Panc1 (cell line): ENCODE measurements at regions not wholly inside any gene's neighbourhood (a gene's known extent, or its start where the extent isn't known, plus 50 kb on each side); places are given as distances from the start of the nearest gene placed in this dataset.

Source experiments
- ATAC-seq: fragments of 200-7000 bp; cut with Tn5 transposase; 2 replicates; pipeline ENCODE4 v1.9.1; 2020; ENCODE audit warnings: mild to moderate bottlenecking, moderate library complexity
- BruUV-seq: library from RNA; stranded (reverse); fragments of 400-500 nt; replicated peaks from 2 replicates; lab custom pipeline; 2021; lab: Mats Ljungman, UMichigan
- CTCF ChIA-PET: fragments of 300-600 bp; sonication (Branson Sonifier 250); formaldehyde crosslinking; loops from one replicate; lab custom pipeline; 2022; ENCODE audit warnings: antibody characterized with exemption; lab: Charles Lee
- POLR2A ChIA-PET: fragments of 300-600 bp; sonication (Branson Sonifier 250); formaldehyde crosslinking; loops from one replicate; lab custom pipeline; 2022; ENCODE audit warnings: antibody characterized with exemption; lab: Charles Lee
- DNase-seq: peaks from one replicate; pipeline ENCODE4 v3.0.0-alpha.2; 2010; ENCODE audit warnings: low read depth, low spot score
- H3K27ac ChIP-seq: 2 replicates; pipeline ENCODE4 v1.5.1; 2011; ENCODE audit warnings: mild to moderate bottlenecking, low read length, inconsistent platforms
- H3K27me3 ChIP-seq: fragments of 200-500 bp; sonication (Bioruptor generic); 2 replicates; pipeline ENCODE4 v1.6.0; 2014; ENCODE audit warnings: low read length, inconsistent platforms; ENCODE audit not compliant: control insufficient read depth, insufficient read depth
- H3K36me3 ChIP-seq: fragments of 200-500 bp; sonication (Bioruptor generic); 2 replicates; pipeline ENCODE4 v1.5.1; 2014; ENCODE audit warnings: inconsistent platforms, mild to moderate bottlenecking, low read length, moderate library complexity; ENCODE audit not compliant: control insufficient read depth, insufficient read depth
- H3K4me1 ChIP-seq: 2 replicates; pipeline ENCODE4 v1.5.1; 2011; ENCODE audit warnings: inconsistent platforms, mild to moderate bottlenecking, low read length, moderate library complexity; ENCODE audit not compliant: control insufficient read depth, insufficient read depth
- H3K4me3 ChIP-seq, 2 experiments: 2 replicates each; pipeline ENCODE4 v1.5.1; 2011 to 2012; ENCODE audit warnings: low read depth in 2 of 2, low read length in 2 of 2, mild to moderate bottlenecking in 2 of 2, inconsistent platforms in 1 of 2, moderate library complexity in 1 of 2
- H3K9me3 ChIP-seq: fragments of 200-500 bp; sonication (Bioruptor generic); 2 replicates; pipeline ENCODE4 v1.5.1; 2014; ENCODE audit warnings: low read depth, mild to moderate bottlenecking, inconsistent platforms, low read length, moderate library complexity; ENCODE audit not compliant: control insufficient read depth, insufficient read depth
- CTCF ChIP-seq: fragments of 450-650 bp; IDR thresholded peaks from 2 replicates; pipeline ENCODE4 v1.5.1; 2017; ENCODE audit warnings: mild to moderate bottlenecking
- POLR2AphosphoS5 ChIP-seq: IDR thresholded peaks from 2 replicates; pipeline ENCODE4 v1.6.1; 2012; ENCODE audit warnings: mild to moderate bottlenecking, low read depth, low read length, moderate library complexity
- REST ChIP-seq, 2 experiments: IDR thresholded peaks; 2 replicates each; pipeline ENCODE4 v1.6.1; 2011 to 2012; ENCODE audit warnings: low read depth in 2 of 2, control low read depth in 1 of 2, low read length in 1 of 2, mild to moderate bottlenecking in 1 of 2, moderate library complexity in 1 of 2; ENCODE audit not compliant: insufficient read depth in 1 of 2
- SIN3A ChIP-seq: IDR thresholded peaks from 2 replicates; pipeline ENCODE4 v1.6.1; 2012; ENCODE audit warnings: low read depth, mild to moderate bottlenecking, low read length, moderate library complexity, borderline replicate concordance; ENCODE audit not compliant: insufficient read depth
- TCF7L2 ChIP-seq: IDR thresholded peaks from 2 replicates; pipeline ENCODE4 v1.6.1; 2011; ENCODE audit warnings: mild to moderate bottlenecking, low read depth, low read length, inconsistent platforms
- in situ Hi-C: cut with HindIII; loops from 2 replicates; pipeline ENCODE4 v1.10.0; 2016; ENCODE audit warnings: low sequenced_read_pairs, low pct_unique_long_range_greater_than_20kb
- intact Hi-C: fragments of 100-400 bp; cut with micrococcal nuclease; formaldehyde crosslinking; loops from one replicate; pipeline ENCODE4 v1.10.0; 2022; ENCODE audit not compliant: unreplicated experiment

GRCh38 chr6:6995328-6995727, 112.4 kb upstream of the RREB1 start:
- BruUV-seq, result no TSS peak
- CTCF ChIA-PET, result no interaction called here
- intact Hi-C loops, result no loop called here
- in situ Hi-C loops, result no loop called here
- TF ChIP-seq TCF7L2, result no peak
- no peak for TF ChIP-seq CTCF
- TF ChIP-seq SIN3A, result no peak
- TF ChIP-seq REST (IDR thresholded peaks at IDR 0.05; ENCODE audit: insufficient read depth in 1 of 2, low read depth in 2 of 2, low read length in 1 of 2), result no peak
- TF ChIP-seq POLR2AphosphoS5, result no peak
- Histone ChIP-seq H3K36me3 (no peaks in the 10 kb centered on the region), H3K4me1 (no peaks in the 10 kb centered on the region), H3K4me3 (no peak overlapping the region), H3K9me3 (no peaks in the 10 kb centered on the region), H3K27ac (no peak overlapping the region), H3K27me3 (no peaks in the 10 kb centered on the region)
- POLR2A ChIA-PET, result no interaction called here
- ATAC-seq, result no peak
- DNase-seq, result no peak

GRCh38 chr6:6996124-6996523, 111.6 kb upstream of the RREB1 start:
- H3K27me3 ChIP-seq, result no peaks in the 10 kb centered on the region
- no peak overlapping the region for H3K27ac ChIP-seq
- no peak overlapping the region for H3K4me3 ChIP-seq
- no peaks in the 10 kb centered on the region for H3K4me1 ChIP-seq
- intact Hi-C loops (no loop called here), in situ Hi-C loops (no loop called here)
- BruUV-seq, result no TSS peak
- ChIA-PET CTCF (no interaction called here), POLR2A (no interaction called here)
- TF ChIP-seq SIN3A (no peak), REST (IDR thresholded peaks at IDR 0.05; ENCODE audit: insufficient read depth in 1 of 2, low read depth in 2 of 2, low read length in 1 of 2) (no peak), TCF7L2 (no peak), POLR2AphosphoS5 (no peak), CTCF (no peak)
- no peaks in the 10 kb centered on the region for H3K36me3 ChIP-seq
- ATAC-seq (no peak), DNase-seq (no peak)
- no peaks in the 10 kb centered on the region for H3K9me3 ChIP-seq
